ENCODE measurements at regions not wholly inside any gene's neighbourhood (a gene's known extent, or its start where the extent isn't known, plus 50 kb on each side); places are given as distances from the start of the nearest gene placed in this dataset.

DNA sequence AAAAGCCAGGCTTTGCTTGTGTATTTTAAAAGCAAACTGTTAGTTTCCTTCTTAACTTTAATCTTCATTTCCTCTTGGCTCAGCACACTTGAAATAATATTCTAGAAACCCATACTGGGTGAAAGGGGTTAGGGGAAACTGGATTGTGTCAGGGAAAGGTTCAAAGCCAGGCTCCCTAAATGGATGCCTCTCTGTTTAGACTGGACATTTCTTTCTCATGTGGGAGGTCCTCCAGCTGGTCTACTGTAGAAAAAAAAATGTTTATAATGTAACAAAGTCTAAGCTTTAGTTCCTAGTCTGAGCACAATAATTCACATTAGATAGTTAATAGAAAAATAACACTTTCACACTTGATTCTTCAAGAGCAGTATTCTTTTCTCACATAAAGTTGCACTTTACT, 89.0 kb upstream of the AKIRIN2 start:
- Mint-ChIP-seq H3K36me3 (ENCODE audit: low read depth) (no peaks in the 10 kb centered on the region), H3K4me3 (no peak overlapping the region), H3K4me1 (peaks cover 19% of the 10 kb centered on the region), H3K27me3 (ENCODE audit: low read depth, poor library complexity) (no peaks in the 10 kb centered on the region), H3K9me3 (peaks cover 5% of the 10 kb centered on the region), H3K27ac (no peak overlapping the region)
- DNase-seq: no peak
- TF ChIP-seq CTCF (IDR thresholded peaks at IDR 0.05): no peak

DNA sequence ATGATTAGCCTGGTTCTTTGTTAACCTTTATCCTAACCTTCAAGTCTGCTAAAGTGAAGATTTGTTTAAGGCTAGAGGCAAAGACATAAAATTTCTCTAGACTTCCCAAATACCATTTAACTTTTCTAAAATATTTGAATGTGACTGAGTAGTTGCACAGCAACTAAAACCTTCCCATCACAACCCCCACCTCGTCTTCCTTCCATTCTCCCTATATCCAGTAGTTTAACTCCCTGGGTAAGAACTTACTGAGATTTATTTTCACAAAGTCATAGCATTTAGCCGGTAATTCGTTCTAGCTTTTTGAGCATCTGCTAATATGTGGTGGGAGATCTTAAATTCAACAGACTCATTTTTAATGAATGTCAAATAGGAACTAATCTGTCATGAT, 87.9 kb upstream of the AKIRIN2 start:
- Mint-ChIP-seq H3K36me3 (ENCODE audit: low read depth) (no peaks in the 10 kb centered on the region), H3K9me3 (peaks cover 11% of the 10 kb centered on the region), H3K4me1 (peaks cover 19% of the 10 kb centered on the region), H3K27ac (peak overlapping the region; percentile 14), H3K27me3 (ENCODE audit: low read depth, poor library complexity) (no peaks in the 10 kb centered on the region), H3K4me3 (no peak overlapping the region)
- TF ChIP-seq CTCF (IDR thresholded peaks at IDR 0.05): no peak
- DNase-seq: no peak

DNA sequence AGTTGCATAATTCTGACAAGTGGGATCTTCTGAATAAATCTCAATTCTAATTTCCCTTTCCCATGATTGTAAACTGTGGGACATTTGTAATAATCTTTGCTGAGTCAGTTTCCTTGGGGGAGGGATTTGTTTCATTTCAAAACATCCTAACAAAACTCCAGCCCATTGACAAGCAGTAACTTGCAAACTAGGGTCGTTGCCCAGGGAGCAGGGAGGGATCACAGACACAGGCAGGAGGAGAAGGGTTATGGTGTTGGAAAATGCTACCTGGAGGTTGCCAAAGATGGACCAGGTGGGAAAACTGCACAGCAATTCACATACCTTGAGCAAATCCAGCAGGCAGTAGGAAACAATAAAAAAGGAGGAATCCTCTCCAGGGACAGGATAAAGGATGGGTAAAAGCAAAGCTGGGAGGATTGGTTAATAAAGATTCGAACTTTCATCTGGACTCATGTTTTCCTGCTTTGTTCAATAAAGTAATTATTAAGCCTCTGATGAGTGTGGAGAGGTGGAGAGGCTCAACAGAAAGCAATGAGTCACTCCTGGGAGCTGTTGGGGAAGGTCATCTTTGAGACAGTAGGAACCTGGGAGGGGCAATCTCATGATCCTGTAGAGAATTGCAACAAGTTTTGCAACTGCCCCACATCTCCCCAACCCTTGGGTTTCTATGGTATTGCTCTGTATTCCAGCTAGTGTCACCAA, 87.3 kb upstream of the AKIRIN2 start:
- peaks cover 11% of the 10 kb centered on the region for H3K9me3 Mint-ChIP-seq
- TF ChIP-seq CTCF (IDR thresholded peaks at IDR 0.05): no peak
- H3K27ac Mint-ChIP-seq: peak overlapping the region; percentile 71
- no peak overlapping the region for H3K4me3 Mint-ChIP-seq
- H3K27me3 Mint-ChIP-seq (ENCODE audit: low read depth, poor library complexity): no peaks in the 10 kb centered on the region
- H3K4me1 Mint-ChIP-seq: peaks cover 19% of the 10 kb centered on the region
- DNase-seq: no peak
- no peaks in the 10 kb centered on the region for H3K36me3 Mint-ChIP-seq (ENCODE audit: low read depth)

GRCh38 chr6:87788141-87788540, 86.1 kb upstream of the AKIRIN2 start:
- H3K36me3 Mint-ChIP-seq (ENCODE audit: low read depth): no peaks in the 10 kb centered on the region
- H3K4me3 Mint-ChIP-seq: no peak overlapping the region
- peaks cover 11% of the 10 kb centered on the region for H3K9me3 Mint-ChIP-seq
- no peak overlapping the region for H3K27ac Mint-ChIP-seq
- no peaks in the 10 kb centered on the region for H3K27me3 Mint-ChIP-seq (ENCODE audit: low read depth, poor library complexity)
- no peak for DNase-seq
- TF ChIP-seq CTCF (IDR thresholded peaks at IDR 0.05): no peak
- peaks cover 19% of the 10 kb centered on the region for H3K4me1 Mint-ChIP-seq

DNA sequence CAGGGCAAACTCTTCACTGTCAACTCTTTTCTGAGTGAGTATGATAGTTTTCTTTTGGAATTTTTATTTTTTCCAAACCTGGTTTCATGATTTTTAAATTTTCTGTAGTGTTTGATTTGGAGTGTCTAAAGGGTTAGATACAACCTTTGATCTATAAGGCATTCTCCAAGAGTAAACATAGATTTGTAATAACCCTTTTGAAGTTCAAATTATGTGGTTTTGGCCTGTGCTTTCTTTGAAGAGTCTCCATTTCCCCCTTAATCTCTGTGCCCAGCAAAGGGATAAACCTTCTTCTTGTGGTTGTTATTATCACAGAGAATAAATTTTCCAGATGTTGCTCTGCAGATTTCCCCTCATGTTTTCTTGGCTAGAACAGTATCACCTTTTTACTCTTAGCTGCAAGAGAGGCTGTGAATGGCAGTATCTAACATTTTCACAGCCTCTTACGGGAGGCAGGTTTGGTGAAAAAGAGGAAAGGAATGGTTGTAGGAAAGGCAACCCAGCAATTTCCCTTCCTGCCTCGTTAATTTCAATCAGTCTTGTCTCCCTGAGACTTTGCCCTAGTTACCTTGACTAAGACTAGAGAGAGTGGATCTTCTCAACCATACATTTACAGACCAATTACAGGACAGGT, 83.3 kb upstream of the AKIRIN2 start:
- Mint-ChIP-seq H3K36me3 (ENCODE audit: low read depth) (no peaks in the 10 kb centered on the region), H3K4me3 (no peak overlapping the region), H3K27ac (no peak overlapping the region), H3K4me1 (peaks cover 19% of the 10 kb centered on the region), H3K9me3 (peaks cover 11% of the 10 kb centered on the region), H3K27me3 (ENCODE audit: low read depth, poor library complexity) (no peaks in the 10 kb centered on the region)
- DNase-seq: no peak
- TF ChIP-seq CTCF (IDR thresholded peaks at IDR 0.05): no peak

DNA sequence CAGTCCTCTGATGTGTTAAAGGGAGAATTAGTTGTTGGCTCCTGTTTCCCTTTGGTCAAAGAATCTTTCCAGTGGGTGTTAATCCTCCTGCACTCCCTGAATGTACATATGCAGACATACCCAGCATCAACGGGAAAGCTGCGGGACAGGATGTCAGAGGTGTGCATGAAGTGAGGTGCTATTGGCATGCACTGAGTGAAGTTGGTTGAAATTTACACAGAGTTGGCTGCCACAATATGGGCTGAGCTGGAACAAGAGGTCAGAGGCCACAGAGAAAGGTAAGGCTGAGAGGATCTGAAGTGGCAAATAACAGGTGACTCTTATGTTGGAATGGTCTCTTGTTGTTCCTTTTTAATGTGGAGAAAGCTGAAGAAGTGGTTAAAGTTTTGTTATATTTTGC, 82.7 kb upstream of the AKIRIN2 start:
- no peak overlapping the region for H3K4me3 Mint-ChIP-seq
- H3K36me3 Mint-ChIP-seq (ENCODE audit: low read depth): no peaks in the 10 kb centered on the region
- no peak for DNase-seq
- no peak for TF ChIP-seq CTCF (IDR thresholded peaks at IDR 0.05)
- peaks cover 11% of the 10 kb centered on the region for H3K9me3 Mint-ChIP-seq
- peaks cover 13% of the 10 kb centered on the region for H3K4me1 Mint-ChIP-seq
- no peak overlapping the region for H3K27ac Mint-ChIP-seq
- H3K27me3 Mint-ChIP-seq (ENCODE audit: low read depth, poor library complexity): no peaks in the 10 kb centered on the region
